ENCODE measurements at regions not wholly inside any gene's neighbourhood (a gene's known extent, or its start where the extent isn't known, plus 50 kb on each side); places are given as distances from the start of the nearest gene placed in this dataset.
"Not testable (repeated sequence)": the region's sequence is repeated elsewhere in the genome, so short reads cannot be mapped to it uniquely, and the experiment has no call there.

DNA sequence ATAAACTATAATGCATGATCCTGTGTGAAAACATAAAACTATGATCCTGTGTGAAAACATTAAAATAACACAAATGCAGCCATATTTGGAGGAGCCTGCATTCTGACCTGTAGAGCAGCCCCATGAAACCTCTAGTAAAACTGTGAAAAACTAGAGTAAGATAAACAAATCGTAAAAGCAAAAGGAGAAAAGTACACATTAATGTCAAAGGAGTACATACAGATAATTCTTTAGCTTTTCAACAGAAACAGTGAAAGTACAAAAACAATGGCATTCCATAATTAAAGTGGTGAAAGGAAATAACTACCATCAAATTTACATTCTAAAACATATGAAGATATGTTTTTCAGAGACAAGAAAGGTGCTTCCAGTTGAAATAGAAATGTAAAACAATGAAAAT is 1267.2 kb downstream of the SLITRK1 start:
- no peak for DNase-seq (ENCODE audit: low read depth in 2 of 2)

DNA sequence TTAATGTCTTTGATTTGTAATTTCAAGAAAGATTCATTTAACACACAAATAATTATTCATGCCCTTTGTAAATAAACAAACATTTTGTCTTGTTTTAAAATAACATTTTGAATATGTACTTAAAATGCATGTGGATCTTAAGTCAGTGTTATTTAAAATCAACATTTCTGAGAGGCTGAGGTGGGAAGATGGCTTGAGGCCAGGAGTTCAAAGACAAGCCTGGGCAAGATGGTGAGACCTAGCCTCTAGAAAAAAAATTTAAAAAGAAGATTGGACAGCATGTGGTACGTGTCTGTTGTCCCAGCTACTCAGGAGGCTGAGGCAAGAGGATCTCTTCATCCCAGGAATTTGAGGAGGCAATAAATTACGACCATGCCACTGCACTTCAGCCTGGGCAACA is 1268.2 kb downstream of the SLITRK1 start:
- DNase-seq (ENCODE audit: low read depth in 2 of 2), result no peak

DNA sequence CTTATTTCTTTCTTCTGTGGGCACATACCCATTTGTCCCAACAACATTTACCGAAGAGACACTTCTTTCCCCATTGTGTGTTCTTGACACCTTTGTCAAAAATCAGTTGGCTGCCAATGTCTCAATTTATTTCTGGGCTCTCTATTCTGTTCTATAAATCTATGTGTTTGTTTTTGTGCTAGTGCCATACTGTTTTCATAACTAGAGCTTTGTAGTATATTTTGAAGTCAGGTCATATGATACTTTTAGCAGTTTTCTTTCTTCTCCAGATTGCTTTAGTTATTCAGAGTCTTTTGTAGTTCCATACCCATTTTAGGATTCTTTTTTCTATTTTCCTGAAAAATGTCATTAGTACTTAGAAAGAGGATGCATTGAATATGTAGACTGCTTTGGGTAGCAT is 1276.3 kb downstream of the SLITRK1 start:
- no peak for DNase-seq (ENCODE audit: low read depth in 2 of 2)

DNA sequence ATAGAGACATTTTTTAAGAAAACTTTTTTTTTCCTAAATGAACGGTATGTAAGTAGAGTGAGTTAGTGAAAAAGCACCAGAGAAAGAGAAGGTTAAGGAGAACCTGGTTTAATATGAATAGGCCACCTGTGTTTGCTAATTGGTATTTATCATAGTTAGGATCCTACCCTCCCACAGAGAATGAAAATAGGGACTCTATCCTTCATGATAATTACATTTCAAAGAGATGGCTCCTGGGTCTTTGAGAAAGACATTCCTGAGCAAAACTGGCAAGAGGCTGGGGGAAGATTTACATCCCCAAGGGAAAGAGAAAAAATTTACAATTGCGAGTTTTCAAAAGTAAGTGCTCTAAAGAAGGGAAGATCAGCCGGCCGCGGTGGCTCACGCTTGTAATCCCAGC is 1284.5 kb downstream of the SLITRK1 start:
- no peak for DNase-seq (ENCODE audit: low read depth in 2 of 2)

DNA sequence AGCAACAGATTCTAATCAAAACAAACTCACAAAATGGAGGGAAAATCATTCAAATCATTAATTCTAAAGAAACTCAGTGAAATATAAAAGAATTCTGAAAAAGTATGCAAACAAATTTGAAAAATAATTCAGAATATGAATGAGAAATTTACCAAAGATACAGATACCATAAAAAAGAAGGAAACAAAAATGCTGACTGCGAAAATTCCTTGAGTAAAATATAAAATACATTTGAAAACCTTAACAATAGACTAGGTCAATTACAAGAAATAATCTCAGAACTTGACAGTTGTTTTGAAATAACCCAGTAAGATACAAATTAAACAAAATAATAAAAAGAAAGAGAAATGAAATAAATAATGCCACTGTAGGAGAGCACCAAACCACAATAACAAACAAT is 1289.0 kb downstream of the SLITRK1 start:
- no peak for DNase-seq (ENCODE audit: low read depth in 2 of 2)

DNA sequence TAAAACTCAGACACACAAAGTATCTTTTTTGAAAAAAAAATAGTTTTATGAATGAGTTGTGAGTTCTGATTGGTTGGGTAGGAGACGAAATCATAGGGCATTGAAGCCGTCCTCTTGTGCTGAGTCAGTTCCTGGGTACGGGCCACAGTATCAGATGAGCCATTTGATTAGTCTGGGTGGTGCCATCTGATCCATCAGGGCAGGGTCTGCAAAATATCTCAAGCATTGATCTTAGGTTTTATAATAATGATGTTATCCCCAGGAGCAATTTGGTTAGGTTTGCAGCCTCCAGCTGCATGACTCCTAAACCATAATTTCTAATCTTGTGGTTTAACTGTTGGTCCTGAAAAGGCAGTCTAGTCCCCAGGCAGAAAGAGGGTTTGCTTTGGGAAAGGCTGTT is 1310.6 kb downstream of the SLITRK1 start:
- DNase-seq (ENCODE audit: low read depth in 2 of 2), result no peak

DNA sequence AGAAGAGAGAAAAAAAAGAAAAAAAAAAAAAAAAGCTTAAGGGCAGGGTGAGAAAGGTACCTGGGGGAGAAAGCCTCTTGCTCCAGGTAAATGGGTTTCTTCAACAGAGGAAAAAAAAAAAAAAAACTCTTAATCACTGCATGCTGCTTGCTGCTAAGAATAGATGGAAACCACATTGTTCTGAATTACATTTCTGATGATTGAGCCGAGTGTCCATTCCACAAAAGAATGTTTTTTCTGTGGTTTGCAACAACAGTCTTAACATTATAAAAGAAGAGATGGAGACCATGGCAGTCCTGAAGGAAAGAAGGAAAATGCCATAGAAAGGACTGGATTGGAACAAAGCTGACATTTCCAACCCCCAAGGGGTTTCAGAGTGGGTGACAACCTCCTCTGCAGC is 1312.7 kb downstream of the SLITRK1 start:
- no peak for DNase-seq (ENCODE audit: low read depth in 2 of 2)

DNA sequence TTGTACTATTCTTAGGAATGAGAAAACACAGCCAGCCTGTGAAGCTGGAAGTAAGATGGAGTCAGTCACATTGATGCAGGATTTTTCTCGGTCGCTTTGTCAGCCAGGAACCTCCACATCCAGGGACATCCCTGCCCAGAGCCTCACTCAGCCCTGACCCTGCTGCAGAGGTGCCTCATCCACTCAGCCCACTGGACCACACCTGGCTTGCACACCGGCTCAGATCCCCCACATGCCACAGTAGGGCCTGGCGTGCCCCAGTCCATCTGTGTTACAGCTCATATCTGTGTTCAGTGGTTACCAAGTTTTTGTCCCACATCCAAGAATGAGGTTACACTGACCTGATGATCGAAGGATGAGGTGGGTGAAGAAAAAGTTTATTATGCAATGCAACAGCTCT is 1315.4 kb downstream of the SLITRK1 start:
- no peak for DNase-seq (ENCODE audit: low read depth in 2 of 2)

DNA sequence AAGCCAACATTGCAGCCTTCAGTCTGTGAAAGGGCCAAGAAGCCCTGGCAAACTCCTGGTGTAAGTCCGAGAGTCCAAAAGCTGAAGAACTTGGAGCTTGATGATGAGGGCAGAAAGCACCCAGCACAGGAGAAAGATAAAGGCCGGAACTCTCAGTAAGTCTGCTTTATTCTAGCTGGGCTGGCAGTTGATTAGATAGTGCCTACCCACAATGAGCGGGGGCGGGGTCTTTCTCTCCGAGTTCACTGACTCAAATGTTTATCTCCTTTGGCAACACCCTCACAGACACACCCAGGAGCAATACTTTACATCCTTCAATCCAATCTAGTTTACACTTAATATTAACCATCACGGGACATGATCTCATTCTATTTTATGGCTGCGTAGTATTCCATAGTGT is 1317.1 kb downstream of the SLITRK1 start:
- no peak for DNase-seq (ENCODE audit: low read depth in 2 of 2)

DNA sequence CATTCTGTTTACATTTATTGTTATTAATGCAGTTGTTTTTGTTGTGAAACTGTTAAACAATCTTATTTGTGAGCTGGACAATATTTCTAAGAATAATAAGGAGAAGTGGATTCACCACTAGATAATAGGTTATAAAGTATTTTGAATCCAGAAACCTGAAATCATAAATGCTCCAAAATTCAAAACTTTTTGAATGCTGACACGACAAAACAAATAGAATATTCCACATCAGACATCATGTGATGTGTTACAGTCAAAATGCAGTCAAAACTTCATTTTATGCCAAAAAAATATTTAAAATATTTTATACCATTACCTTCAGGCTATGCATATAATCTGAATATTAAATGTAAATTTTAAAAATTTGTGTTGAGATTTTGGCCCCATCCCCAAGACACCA is 1321.4 kb downstream of the SLITRK1 start:
- DNase-seq (ENCODE audit: low read depth in 2 of 2), result no peak

DNA sequence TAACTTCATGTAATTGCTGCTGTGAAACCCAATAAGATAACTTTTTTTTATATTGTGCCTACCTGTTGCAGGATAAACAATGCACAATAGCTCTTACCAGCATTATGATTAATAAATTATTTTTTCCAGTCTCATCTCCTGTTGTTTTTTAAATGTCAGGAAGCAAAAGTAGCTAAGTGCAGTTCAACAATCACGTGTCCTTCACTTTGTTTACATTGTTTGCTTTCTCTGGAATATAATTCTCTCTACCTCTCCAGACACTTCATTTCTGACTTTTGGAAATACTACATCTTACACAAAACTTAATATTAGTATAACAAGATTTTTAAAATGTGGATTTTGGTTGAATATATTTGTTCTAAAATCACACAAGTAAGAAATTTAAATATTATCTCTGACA is 1359.4 kb downstream of the SLITRK1 start:
- DNase-seq (ENCODE audit: low read depth in 2 of 2), result no peak

DNA sequence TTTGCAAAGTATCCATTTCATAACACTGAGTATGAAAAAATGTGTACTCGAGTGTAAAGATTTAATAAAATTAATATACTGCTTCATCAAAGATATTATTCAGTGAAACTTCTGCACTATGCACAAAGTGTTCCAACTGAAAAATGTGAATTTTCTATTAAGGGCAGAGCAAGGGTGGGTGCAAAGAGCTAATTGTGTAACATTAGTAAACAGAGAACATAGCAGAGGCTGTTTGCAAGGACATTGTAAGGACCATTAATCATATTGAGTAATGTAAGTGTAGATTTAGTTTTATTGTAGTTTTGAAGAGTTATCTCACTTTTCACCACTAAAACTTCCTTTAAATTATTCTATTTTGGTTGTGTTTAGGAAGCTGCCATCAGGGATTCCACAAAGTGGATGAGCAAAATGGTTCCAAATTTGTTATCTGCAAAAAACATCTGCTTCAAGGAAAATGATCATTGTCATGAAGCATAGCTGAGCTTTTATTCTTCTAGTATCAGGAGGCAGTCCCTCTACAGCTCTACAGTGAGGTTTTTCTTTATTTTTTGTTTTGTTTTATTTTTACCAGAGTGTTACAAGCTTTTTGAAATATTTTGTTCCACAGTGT is 1375.4 kb downstream of the SLITRK1 start:
- DNase-seq (ENCODE audit: low read depth in 2 of 2), result no peak

DNA sequence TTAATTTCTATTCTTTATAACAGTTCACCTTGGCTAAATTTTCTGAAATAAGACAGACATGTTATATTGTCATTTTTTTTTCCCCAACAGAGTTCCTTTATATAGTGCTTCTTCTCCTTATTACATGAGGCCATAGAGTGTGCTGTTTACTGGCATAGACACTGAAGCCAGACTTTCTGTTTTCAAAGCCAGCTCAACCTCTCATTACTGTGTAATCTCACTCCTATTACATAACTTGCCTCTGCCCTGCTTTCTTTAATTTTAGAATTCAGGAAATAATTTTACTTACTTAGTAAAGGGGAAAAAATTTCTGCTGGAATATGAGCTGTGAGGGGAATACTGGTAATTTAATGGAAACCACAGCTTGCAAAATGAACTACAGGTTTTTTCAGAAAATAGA is 1380.4 kb downstream of the SLITRK1 start:
- DNase-seq (ENCODE audit: low read depth in 2 of 2), result no peak

DNA sequence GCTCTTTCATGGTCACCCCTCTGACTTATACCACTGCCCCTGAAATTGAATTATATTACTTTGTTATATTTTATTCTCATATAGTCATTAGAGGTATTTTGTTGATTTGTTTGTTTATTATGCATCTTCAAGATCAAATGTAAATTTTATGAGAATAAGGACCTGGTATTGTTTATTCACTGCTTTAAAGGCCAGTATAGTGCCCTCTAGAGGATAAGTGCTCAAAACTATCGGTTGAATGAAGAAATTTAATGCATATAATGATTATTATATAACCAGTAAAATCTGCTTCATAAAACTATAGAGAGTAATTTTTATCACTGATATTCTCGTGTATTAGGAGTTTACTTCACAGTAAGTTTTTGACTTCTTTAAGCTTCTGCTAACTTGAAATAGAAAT is 1401.9 kb downstream of the SLITRK1 start:
- no peak for DNase-seq (ENCODE audit: low read depth in 2 of 2)

DNA sequence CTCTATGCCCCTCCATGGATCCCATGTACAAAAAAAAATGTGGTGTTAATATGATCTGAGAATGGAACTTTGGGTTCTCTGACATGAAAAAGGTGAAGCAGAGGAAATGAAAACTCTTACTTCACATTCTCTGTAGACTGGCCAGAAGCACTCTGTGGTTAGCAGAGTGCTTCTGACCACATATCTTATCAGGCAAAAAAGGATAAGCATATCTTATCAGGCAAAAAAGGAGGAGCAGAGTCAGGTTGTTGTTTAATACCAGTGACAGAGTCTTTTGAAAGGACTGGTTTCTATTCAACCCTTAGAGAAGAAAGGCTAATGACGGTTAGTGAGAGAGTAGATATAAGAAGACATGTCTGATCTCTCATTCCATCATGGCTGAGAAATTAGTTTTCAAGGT is 1404.8 kb downstream of the SLITRK1 start:
- no peak for DNase-seq (ENCODE audit: low read depth in 2 of 2)

DNA sequence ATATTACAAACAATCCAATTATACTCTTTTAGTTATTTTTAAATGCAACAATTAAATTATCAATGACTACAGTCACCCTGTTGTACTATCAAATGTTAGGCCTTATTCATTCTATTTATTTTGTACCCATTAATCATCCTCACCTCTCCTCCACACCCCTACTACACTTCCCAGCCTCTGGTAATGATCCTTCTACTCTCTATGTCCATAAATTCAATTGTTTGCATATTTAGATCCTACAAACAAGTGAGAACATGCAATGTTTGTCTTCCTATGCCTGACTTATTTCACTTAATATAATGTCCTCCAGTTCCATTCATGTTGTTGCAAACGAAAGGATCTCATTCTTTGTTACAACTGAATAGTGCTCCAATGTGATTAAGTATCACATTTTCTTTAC is 1414.6 kb downstream of the SLITRK1 start:
- DNase-seq (ENCODE audit: low read depth in 2 of 2), result no peak

DNA sequence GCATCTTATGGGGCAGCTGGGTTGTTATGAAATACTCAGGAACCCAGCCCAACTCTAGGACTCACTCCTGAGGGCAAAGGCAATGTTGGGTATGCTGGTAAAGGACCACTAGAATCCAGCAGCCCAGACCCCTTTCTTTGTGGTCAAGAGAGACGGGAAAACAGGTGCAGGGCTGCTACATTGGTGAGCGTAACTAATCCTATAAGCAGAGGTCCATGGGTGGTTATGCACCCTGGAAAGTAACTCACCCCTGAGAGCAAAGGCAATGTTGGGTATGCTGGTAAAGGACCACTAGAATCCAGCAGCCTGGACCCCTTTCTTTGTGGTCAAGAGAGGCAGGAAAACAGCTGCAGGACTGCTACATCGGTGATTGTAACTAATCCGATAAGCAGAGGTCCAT is 1422.7 kb downstream of the SLITRK1 start:
- DNase-seq (ENCODE audit: low read depth in 2 of 2), result not testable (repeated sequence)

DNA sequence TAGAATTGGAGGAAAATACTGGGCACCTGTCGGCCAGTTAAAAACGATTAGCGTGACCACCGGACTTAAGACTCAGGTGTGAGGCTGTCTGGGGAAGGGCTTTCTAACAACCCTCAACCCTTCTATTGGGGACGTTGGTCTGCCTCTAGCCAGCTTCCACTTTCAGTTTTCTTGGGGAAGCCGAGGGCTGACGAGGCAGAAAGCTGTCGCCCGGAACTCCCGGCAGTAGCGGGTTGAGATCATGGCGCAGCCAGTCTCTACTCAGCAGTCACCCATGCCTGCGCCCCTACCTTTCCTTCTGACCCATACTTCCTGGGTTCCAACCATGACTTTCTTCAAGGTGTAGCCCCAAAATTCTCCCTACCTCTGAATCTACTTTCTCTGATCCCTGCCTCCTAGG is 1424.1 kb downstream of the SLITRK1 start:
- DNase-seq (ENCODE audit: low read depth in 2 of 2), result no peak

DNA sequence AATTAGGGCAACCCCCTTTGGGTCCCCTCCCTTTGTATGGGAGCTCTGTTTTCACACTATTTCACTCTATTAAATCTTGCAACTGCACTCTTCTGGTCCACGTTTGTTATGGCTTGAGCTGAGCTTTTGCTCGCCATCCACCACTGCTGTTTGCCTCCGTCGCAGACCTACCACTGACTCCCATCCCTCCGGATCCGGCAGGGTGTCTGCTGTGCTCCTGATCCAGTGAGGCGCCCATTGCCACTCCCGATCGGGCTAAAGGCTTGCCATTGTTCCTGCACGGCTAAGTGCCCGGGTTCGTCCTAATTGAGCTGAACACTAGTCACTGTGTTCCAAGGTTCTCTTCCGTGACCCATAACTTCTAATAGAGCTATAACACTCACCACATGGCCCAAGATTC is 1424.7 kb downstream of the SLITRK1 start:
- not testable (repeated sequence) for DNase-seq (ENCODE audit: low read depth in 2 of 2)

DNA sequence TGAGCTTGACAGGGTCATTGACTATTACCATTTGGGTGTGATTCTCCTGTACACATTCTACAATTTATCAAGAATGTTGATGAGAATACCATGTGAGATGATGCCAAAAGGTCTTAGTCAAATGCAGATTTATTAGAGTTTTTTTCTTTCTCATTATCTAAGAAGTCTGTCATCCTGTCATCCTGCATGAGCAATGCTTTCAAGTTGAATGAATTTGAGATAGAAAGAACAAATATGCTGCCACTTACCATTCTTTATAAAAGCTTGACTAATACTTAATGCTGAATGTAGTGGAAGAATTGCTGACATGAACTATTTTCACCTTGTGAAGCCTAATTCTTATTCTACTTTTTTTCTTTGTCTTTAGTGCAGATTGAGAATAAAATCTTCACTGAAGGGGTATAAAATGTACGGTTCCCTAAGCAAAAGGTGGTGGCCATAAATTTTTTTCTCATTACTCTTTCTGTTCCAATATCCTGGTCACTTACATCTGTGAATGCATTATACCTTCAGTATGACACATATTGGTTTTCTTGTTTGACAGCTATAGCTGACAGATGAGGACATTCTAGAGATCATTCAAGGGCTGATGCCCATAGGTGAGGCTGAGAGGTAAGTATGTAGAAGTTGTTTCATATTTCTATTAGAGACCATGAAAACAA is 1434.7 kb downstream of the SLITRK1 start:
- DNase-seq (ENCODE audit: low read depth in 2 of 2), result no peak

DNA sequence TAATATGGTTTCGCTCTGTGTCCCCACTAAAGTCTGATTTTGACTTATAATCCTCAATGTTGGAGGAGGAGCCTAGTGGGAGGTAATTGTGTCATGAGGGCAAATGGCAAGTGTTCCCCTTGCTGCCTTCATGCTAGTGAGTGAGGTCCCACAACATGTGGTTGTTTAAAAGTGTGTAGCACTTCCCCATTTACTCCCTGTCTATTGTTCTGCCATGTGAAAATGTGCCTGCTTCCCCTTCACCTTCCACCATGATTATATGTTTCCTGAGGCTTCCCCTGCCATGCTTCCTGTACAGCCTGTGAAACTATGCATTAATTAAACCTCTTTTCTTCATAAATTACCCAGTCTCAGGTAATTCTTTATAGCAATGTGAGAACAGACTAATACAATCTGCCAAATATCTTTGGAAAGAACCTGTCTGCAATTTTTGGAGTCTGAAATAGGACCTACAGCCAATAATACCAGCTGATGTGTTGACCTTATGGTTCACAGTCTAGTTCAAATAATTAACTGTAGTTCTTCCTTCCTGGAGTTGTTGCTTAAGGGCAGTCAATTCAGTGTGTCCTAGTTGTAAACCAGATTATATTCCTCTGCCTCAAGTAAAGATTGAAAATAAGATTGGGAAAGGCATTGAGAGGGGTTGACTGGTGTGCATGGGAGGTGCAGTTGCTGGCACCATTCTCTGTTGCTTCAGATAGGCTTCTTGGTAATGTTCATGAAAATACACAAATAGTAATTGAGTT is 1442.9 kb downstream of the SLITRK1 start:
- DNase-seq (ENCODE audit: low read depth in 2 of 2), result no peak

DNA sequence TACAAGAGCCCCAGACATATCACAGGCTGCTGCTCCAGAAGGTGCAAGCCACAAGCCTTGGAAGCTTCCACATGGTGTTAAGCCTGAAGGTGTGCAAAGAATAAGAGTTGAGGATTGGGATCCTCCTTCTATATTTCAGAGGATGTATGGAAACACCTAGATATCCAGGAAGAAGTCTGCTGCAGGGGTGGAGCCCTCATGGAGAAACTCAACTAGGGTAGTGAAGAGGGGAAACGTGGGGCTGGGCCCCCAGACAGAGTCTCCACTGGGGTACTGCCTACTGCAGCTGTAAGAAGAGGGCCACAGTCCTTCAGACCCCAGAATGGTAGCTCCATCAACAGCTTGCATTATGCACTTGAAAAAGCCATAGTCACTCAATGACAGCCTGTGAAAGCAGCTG is 1444.0 kb downstream of the SLITRK1 start:
- no peak for DNase-seq (ENCODE audit: low read depth in 2 of 2)

DNA sequence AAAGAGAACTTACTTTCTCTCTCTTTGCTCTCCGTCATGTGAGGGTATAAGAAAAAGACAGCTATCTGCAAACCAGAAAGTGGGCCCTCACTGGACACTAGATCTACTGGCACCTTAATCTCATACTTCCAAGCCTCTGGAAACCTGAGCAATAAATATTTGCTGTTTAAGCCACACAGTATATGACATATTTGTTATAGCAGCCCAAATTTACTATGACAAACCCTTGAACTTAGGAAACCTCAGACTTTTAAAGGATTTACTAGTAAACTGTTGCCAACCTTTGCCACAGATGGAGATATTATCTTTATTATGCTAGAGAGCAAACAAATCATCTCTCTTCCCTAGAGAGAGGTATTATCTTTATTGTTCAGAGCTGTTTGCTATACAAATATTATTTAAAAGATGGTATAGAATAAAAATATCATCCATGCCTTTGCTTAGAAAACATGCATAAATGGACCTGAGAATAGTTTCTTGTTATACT is 1446.1 kb downstream of the SLITRK1 start:
- no peak for DNase-seq (ENCODE audit: low read depth in 2 of 2)
